ENCODE measurements at regions not wholly inside any gene's neighbourhood (a gene's known extent, or its start where the extent isn't known, plus 50 kb on each side); places are given as distances from the start of the nearest gene placed in this dataset.

DNA sequence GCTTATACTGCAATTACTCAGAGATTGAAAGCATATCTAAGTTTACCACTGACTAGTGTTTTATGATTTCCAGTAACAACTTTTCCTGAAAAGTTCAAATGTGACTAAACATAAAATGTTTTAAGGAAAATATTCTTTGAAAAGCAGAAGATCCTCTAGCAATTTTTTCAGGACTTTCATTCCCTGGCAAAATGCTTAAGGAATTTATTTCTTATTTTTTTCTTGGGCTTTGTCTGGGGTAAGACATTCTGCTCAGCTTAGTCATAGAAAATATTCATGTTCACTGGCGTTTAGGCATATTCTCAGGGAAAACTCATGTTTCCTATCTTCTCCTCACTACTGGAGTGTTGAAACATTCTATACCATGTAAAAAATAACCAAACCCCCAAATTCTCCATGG lies 235.3 kb upstream of the CEP162 start:
- no peak for DNase-seq (ENCODE audit: low spot score)

DNA sequence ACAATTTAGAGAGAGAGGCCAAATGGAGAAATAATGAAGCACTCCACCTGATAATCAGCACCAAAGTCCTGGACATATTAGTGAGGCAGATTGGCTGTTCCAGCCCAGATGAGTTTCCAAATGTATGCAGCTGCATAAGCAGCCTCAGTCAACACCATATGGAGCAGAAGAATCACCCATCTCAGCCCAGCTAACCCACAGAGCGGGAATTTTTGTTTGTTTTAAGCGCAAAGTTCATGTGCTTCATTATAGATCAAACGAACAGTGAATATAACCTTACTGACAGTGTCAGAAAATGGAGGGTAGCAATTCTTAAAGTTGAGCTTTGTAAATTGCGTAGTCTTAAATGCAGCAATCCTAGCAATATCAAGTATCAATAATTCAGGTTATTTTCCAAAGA lies 234.0 kb upstream of the CEP162 start:
- DNase-seq (ENCODE audit: low spot score): no peak

DNA sequence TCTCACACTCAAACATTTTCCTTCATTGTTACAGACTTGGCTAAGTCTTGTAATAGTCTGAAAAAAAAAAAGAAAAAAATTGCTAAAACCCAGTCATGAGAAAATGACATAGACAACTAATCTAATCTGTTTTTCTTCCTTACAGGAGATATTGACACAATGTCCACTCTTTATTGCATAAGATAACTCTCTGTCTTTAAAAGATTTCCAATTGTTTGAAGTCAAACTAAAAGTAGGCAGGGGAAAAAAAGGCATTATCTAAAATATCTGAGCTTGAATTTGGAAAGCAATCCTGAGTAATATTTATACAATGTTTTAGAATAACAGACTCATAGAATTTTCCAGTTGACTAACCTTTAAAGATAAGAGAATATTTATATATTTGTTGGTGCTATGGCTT lies 233.0 kb upstream of the CEP162 start:
- DNase-seq (ENCODE audit: low spot score): no peak

DNA sequence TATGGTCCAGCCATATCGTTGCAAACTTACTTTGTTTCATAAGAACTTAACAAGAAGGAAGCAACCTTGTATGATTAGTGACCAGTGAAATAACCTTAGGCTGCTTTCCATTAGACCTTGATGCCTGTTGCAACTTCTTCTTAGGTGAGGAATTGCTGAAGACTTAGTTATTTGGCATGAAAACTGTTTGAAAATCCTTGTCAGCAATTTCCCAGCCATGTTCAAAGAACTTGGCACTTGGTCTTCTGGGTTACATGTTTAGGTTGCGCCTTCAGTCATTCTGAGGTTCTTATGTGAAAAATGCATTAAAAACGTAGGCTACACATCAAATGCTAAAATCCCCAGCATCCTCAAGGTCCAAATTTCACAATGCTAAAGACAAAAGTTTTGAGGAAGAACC lies 232.0 kb upstream of the CEP162 start:
- no peak for DNase-seq (ENCODE audit: low spot score)

DNA sequence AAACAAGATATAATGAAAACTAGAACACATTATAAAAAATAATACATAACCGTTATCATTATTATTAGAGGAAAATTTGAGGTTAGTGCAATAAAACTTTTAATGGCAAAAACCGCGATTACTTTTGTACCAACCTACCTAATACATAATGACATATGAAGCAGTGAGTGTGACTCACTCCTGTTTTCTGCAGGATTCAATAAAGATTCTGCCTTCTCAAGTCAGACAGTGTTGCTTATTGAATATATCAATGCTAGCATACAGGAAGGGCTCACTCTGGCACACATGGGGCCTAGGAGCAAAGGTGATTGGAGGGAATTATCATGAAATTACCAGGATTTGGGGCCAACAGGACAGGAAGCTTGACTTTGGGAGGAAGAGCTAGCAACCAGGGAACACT lies 230.8 kb upstream of the CEP162 start:
- DNase-seq (ENCODE audit: low spot score): no peak

DNA sequence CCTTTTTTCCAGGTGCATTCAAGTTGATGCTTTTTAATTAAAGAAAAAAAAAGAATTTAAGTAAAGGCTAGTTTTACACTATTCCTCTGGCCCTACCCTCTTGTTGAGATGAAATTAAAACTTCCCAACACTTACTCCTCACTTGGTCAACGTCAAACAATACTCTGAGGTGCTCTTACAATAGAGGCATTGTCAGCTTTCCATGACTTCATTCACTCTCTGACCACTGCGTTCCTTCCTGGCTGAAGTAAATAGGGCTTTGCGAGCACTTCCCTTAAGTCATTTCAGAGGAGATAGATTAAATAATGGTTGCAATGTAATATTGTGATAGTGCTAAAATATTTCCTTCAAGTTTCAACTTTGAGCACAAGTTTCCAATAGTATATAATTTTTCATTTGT lies 229.8 kb upstream of the CEP162 start:
- DNase-seq (ENCODE audit: low spot score): no peak

DNA sequence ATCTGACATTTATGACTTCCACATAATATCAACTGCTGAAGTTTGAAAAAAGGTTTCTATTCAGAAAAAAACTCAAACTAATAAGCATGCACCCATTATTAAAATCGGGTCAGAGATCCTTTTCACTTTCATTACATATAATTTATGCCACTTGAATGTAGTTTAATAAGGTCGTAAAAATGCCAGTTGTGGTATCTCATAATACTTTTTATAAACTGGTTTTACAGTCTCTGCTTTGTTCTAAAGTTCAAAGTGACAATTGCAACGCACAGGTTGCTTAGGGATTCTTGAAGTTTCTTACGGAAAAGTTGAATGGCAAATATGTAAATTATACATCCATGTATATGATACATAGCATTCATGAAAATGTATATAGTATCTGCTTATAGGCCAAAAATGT lies 229.4 kb upstream of the CEP162 start:
- no peak for DNase-seq (ENCODE audit: low spot score)

DNA sequence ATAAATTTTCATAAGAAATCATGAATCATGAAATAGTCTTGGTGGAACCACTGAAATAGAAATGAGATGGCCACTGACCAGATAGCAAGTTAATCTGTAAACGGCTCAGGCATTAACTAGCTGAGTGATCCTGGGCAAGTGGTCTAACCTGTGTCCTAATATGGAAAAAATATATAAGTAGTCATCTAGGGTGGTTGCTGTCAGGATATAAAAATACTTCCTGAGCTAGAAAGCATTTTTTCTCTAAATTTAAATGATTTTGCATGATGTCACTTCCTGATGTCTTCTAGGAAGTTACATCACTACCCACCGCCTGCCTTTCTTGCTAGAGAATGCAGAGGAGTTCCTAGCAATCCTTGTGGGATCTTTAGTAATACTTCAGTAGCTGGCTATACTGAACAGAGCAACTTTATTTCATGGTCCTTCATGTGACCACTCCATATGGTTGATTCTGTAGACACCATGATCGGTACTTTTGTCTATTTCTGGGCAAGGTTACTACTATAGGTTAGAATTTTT lies 228.1 kb upstream of the CEP162 start:
- DNase-seq (ENCODE audit: low spot score): no peak

DNA sequence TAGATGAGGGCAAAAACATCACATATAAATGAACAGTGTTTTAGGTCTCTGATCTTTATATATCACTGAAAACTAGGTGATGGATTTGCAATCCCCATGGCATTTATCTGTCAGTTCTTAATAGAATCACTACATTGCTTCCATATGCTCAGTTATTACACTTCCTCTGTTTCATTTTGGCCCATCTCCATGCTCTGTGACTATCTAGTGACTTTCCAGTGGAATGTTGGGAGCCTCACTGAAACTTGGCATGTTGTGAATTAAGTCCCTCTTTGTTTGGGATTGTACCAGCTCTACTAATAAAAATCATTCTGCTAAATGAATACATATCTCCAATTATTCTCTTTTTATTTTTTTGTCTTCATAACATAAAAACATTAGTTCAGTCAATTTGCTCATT lies 226.1 kb upstream of the CEP162 start:
- no peak for DNase-seq (ENCODE audit: low spot score)

DNA sequence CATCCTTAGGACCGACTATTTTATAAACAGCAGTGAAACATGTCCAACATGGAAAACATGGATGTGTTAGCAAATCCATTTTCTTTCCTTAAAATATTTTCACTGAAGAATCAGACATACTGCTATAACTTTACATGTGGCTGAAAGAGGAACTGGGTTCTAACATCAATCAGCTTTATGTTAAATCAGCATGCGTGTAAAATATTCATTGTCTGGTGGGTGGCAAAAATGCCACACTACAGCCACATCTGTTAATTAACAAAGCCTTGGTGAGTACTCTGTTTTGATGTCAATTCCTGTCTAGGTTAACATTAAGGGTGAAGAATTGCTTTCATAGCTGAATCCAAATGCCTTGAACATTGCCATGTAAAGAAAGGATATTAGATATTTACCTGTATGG lies 222.6 kb upstream of the CEP162 start:
- DNase-seq (ENCODE audit: low spot score): no peak

DNA sequence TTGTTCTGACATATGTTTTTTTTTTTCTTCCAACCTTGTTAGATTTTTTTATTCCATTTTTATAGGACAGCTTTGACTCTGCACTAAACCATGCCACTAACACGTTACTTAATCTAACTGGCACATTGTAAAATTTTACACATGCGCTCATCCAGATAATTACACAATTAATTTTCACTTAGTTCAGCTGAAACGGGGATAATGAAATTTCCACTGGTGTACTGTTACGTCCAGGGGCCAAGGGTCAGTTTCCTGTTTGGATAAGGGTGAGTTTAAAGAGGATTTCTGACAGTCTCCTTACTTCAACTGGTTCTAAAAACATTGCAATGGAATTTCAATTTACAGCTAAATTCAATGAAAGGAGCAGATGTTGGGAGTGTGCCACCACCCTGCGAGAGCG lies 221.8 kb upstream of the CEP162 start:
- DNase-seq (ENCODE audit: low spot score): no peak

DNA sequence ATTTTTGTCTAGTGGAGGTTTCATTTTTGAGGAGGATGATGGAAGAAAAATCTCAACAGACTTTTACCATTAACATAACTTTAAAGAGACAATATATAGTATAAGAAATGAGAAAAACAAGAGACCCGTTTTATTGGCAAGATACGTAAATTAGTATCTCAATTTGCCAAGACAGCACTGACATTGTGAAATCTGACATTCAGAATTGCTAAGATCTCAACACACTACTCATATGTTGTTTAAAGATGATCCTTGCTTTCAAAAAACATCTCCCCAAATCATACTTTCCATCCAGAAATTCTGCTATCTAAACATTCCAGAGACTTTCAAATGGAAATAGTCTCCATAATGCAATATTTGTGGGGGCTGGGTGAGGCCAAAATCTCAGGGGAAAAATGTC lies 220.9 kb upstream of the CEP162 start:
- no peak for DNase-seq (ENCODE audit: low spot score)

DNA sequence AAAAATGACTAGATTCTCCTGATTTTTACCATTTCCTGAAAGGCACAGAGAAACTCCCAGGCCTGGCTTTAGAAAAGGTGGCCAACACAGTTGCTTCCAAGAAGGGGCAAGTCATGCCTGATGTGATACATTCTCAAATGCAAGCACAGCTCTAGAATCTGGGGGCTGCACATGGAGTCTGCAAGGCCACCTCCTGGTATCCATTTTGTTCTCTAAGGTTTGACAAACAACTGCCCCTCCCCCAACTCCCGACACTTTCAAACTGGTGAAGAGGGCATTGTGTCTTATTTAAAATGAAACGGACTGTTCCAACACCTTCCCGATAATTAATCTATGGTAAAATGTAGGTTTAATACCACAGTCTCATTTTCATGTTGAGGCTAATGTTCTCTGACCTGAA lies 220.2 kb upstream of the CEP162 start:
- DNase-seq (ENCODE audit: low spot score): no peak

DNA sequence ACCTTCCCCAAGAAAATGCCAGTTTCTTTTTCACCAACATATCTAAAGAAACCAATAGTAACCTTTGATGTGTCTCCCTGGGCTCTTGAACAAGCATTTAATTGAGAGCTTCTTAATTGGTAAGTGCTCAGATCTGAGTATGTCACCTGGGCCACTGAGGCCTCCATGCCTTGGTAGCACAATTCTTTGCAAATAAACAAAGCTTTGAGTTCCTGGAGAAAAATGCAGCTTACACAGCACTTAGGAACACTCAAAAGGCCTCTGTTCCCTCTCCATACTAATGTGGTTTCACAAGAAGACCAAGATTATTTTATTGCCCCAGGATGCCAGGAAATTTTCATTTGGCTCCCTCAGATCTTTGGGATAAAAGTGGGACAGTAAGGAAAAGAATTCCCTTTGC lies 217.6 kb upstream of the CEP162 start:
- DNase-seq (ENCODE audit: low spot score): no peak

DNA sequence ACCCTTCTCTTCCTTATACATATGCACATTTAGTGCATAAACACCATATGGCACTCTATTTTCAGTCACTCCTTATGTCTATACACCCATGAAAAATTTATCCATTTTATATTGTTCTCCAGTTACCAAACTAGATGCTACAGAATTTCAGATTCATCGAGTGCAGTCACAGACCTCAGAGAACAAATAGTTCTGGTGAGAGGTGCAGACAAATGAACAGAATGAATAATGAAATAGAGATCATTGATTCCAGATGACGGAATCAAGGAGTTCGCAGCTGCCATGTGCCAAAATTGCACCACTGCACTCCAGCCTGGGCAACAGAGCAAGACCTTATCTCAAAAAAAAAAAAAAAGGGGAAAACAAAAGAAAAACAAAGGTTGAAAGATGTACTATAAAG lies 214.8 kb upstream of the CEP162 start:
- no peak for DNase-seq (ENCODE audit: low spot score)

DNA sequence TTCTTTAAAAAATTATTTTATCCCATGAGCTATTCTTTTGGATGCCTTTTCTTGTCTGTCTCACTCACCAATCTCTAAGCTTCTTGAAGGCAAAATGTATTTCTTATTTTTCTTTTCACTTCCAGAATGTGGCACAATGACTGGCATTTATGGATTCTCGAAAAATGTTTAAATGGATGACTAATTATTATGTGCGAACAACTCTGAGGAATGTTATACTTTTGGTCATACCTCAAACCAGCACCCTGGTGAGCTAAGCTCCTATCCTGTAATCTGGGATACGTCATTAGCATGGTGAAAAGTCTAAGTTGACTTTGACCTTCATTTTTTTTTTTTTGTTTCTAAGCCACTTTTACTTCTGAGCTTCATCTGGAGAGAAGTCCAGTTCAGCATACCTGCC lies 214.0 kb upstream of the CEP162 start:
- no peak for DNase-seq (ENCODE audit: low spot score)

DNA sequence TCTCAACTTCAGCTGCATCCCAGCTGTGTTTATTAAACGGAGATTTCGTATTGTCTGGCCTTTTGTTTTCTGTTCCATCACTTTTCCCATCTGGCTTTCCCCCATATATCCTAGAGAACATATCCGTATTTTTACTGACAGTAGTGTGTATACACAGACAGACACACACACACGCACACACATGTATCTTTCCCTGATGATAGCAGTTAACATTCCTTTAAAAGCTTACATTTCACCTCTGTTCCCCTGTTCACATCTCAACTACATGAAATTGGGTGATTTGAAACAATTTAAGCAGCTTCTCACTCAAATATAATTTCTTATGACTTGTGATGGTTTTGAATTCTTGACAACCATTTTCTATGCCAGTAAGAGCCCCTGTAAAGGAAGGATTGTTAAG lies 207.1 kb upstream of the CEP162 start:
- no peak for DNase-seq (ENCODE audit: low spot score)

DNA sequence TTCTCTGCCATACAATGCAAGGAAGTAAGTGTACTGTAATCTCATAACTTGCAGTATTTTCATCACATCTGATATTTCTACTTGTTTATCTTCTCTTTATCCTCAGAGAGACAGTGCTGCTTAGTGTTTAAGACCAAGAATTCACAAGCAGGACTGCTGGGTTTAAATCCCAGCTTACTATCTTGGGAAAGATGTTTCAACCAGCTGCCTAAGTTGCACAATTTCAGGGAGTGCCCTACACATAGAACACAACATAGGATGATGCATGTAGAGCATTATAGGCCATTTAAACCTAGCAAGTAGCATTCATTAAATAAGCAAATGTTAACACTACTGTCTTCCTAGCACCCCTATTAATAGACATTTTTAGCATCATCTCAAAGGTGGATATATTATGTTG lies 205.2 kb upstream of the CEP162 start:
- DNase-seq (ENCODE audit: low spot score): no peak

DNA sequence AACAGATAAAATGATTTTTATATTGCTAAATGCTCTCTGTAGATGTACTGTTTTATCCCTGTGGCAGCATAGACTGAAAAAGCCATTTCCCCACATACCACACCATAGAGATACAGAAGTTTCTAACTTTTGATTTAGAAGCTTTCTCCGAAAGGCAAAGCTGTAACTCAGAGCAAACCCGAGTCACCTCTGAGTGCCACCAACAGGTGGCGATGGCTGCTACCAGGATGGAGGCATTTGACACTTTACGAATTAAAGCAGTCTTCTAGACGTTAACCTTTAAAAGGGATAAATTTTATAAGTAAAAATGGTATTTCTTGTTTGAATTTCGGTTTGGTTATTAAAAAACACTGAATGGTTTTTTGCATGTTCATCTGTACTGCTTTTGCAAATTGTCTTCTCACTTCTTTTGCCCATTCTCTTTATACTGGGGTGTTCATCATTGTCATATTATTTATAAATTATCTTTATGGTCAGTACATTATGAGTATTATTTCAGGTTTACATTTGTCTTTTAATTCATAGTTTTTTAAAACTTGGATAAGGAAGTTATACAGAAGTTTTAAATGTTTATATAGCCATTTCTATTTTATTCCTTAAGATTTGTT lies 201.0 kb upstream of the CEP162 start:
- peak; percentile 62 for DNase-seq (ENCODE audit: low spot score)

DNA sequence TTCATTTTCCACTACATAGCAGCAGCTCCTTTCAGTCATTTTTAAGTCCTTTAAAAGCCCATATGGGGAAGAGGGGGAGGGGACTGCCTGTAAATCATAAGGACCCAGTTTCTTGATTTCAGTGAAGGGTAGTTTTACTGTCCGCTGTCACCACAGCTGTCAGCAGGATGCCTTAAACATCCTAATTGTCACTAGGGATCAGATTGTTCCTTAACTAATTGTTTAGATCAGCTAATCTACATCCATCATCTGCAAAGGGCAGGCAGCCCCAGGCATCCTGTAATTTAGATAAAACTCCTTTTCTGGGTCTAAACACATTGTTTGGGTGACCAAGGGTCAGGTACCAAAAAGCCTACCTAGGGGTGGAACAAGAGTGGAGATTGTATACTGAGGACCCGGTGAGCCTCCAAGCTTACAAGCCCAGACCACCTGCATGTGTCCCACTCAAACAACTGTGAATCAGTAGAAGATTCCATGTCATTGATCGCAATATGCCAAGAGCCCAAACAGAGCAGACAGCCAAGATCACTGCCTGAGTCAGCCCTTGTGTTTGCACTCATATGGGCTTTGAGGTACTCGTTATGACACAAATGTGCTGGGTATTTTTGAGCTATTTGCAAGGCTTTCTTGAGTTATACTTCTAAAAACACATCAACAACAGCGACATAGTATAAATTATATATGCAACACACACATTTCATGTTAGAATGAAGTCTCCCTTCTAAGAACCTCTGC lies 198.7 kb upstream of the CEP162 start:
- no peak for DNase-seq (ENCODE audit: low spot score)

DNA sequence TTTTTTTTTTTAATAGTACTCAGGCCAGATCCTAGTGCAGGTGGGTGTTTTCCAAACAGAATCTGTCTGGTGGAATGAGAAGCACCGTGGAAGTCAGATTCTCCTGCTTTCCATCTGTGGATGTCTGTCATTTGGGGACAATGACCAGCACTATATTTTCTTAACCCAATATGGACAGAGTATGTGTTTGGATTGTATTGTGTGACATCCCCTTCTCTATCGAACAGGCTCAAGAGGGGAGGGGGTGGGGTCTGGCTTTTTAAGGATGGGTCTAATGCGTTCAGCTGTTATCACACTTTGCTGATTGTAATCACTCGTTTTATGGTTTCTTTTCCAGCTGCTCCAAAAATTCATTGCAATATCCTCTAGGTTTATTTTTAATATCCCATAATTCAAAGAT lies 197.5 kb upstream of the CEP162 start:
- DNase-seq (ENCODE audit: low spot score): no peak

DNA sequence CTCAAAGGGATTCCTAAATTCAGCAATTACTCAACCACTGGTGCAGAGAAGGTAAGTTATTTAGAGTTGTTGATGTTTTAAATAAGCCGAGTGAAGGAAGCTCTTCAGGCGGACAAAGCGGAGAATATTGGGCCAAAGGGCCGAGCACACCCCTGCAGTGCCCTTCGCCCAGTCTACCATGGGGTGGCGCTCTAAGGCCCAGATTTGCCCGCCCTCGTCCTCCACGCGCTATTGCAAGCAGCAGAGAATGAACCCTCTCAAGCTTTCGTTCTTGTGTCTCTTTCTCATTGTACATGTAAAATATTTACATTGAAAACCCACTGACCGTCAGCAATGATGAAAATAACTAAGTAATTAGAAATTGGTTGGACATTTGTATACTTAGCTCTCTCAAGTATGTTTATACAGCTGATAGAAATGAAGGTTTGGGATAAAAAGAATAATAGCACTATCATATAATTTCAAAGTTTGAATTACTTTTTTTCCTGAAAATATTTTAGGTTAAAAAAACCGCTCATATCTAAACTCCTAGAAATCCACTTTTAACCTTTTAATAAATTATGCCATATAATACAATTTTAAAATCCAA lies 195.0 kb upstream of the CEP162 start:
- DNase-seq (ENCODE audit: low spot score): peak; percentile 30

DNA sequence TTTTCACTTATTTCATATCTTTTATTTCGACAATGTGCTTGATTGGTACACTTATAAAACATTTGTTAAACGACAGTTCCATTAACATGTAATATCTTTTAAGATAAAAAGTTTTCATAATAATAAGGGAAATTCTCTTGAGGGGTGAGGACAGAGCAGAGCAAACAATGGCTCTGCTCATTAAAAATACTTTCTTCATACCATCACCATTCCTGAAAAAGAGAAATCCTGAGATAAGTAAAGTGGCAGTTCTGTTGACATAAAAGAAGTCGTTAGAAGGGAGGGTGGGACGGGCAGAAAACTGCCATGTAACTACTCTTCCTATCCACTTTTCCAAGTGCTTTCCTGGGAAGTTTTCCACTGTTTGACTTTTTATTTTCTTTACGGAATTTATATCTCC lies 193.6 kb upstream of the CEP162 start:
- DNase-seq (ENCODE audit: low spot score): no peak

DNA sequence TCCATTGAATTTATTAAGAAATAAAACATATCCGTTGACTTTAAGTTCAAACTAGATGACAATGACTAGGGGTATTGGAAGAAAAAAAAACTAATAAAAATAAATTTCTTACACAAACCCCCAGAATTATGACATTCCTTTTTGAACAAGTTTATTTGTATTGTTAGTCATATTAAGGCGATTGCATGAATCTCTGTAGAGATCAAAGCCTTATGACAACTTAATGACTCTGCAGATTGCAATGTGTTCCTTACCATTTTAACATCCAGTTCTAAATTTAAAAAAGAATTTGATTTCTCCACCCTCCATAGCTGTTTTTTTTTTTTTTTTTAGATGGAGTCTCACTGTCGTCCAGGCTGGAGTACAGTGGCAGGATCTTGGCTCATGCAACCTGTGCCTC lies 189.8 kb upstream of the CEP162 start:
- no peak for DNase-seq (ENCODE audit: low spot score)

Measured in NAMALWA (cell line).